ENCODE measurements at regions not wholly inside any gene's neighbourhood (a gene's known extent, or its start where the extent isn't known, plus 50 kb on each side); places are given as distances from the start of the nearest gene placed in this dataset.
A peak's percentile ranks its signal among the peaks of the same experiment; 100 is the strongest.

GRCh38 chr10:60654813-60655464, 123.3 kb upstream of the CDK1 start:
- no peak for TF ChIP-seq CTCF (IDR thresholded peaks at IDR 0.05)
- ATAC-seq (no peak), DNase-seq (no peak)
- Histone ChIP-seq H3K9me3 (peaks cover 4% of the 10 kb centered on the region), H3K4me1 (ENCODE audit: low read depth) (no peaks in the 10 kb centered on the region), H3K4me3 (no peak overlapping the region), H3K36me3 (ENCODE audit: low read depth) (no peaks in the 10 kb centered on the region)
- intact Hi-C loops (cut with DNase I, micrococcal nuclease) = no loop called here

GRCh38 chr10:60652628-60653027, 125.7 kb upstream of the CDK1 start:
- TF ChIP-seq CTCF (IDR thresholded peaks at IDR 0.05) = no peak
- no peak overlapping the region for H3K4me3 ChIP-seq
- intact Hi-C loops (cut with DNase I, micrococcal nuclease) = no loop called here
- DNase-seq (no peak), ATAC-seq (no peak)
- no peaks in the 10 kb centered on the region for H3K4me1 ChIP-seq (ENCODE audit: low read depth)
- H3K36me3 ChIP-seq (ENCODE audit: low read depth) = no peaks in the 10 kb centered on the region
- H3K9me3 ChIP-seq = no peaks in the 10 kb centered on the region

- ATAC-seq (no peak), DNase-seq (no peak)
- Histone ChIP-seq H3K4me3 (no peak overlapping the region), H3K4me1 (ENCODE audit: low read depth) (no peaks in the 10 kb centered on the region), H3K9me3 (no peaks in the 10 kb centered on the region), H3K36me3 (ENCODE audit: low read depth) (no peaks in the 10 kb centered on the region)
- intact Hi-C loops (cut with DNase I, micrococcal nuclease) = no loop called here
- TF ChIP-seq CTCF (IDR thresholded peaks at IDR 0.05) = no peak
These were observed 127.9 kb upstream of the CDK1 start for GRCh38 chr10:60650378-60650800.

GRCh38 chr10:60649485-60650377, 128.5 kb upstream of the CDK1 start:
- ATAC-seq (peak; percentile 24), DNase-seq (peak in 1 of 3 donors; percentile 17)
- intact Hi-C loops (cut with DNase I, micrococcal nuclease) = loop anchor here (5.0 kb wide), 3 partner anchors 118 to 207 kb away; no protein-coding TSS in a partner anchor
- H3K4me1 ChIP-seq (ENCODE audit: low read depth) = no peaks in the 10 kb centered on the region
- no peak overlapping the region for H3K4me3 ChIP-seq
- H3K36me3 ChIP-seq (ENCODE audit: low read depth) = no peaks in the 10 kb centered on the region
- H3K9me3 ChIP-seq = no peaks in the 10 kb centered on the region
- TF ChIP-seq CTCF (IDR thresholded peaks at IDR 0.05) = no peak

- Histone ChIP-seq H3K4me3 (no peak overlapping the region), H3K9me3 (no peaks in the 10 kb centered on the region), H3K36me3 (ENCODE audit: low read depth) (no peaks in the 10 kb centered on the region), H3K4me1 (ENCODE audit: low read depth) (no peaks in the 10 kb centered on the region)
- no peak for TF ChIP-seq CTCF (IDR thresholded peaks at IDR 0.05)
- intact Hi-C loops (cut with DNase I, micrococcal nuclease) = loop anchor here (5.0 kb wide), 3 partner anchors 119 to 206 kb away; no protein-coding TSS in a partner anchor
- no peak for DNase-seq
- no peak for ATAC-seq
These were observed 129.5 kb upstream of the CDK1 start for GRCh38 chr10:60648761-60649160.

All from mucosa of descending colon (tissue), 3 donors.